K562 (cell line): ENCODE measurements at regions not wholly inside any gene's neighbourhood (a gene's known extent, or its start where the extent isn't known, plus 50 kb on each side); places are given as distances from the start of the nearest gene placed in this dataset.

Source experiments
- EGR1 ChIP-seq: fragments of 450-650 bp; conservative IDR thresholded peaks from 2 replicates; pipeline ENCODE4 v1.6.1; 2017; ENCODE audit warnings: mild to moderate bottlenecking
- ELF2 ChIP-seq: fragments of 250-450 bp; sonication (Bioruptor Pico); IDR thresholded peaks from 2 replicates; pipeline ENCODE4 v1.5.0; 2021; ENCODE audit warnings: mild to moderate bottlenecking
- ERF ChIP-seq: fragments of 450-650 bp; formaldehyde crosslinking; IDR thresholded peaks from 2 replicates; pipeline ENCODE4 v1.4.0; 2020; ENCODE audit warnings: mild to moderate bottlenecking, mixed read lengths
- FOXA3 ChIP-seq, 2 experiments: fragments of 450-650 bp in 1 of 2; sonication (generic) in 1 of 2; formaldehyde crosslinking; IDR thresholded peaks in 1 of 2; conservative IDR thresholded peaks in 1 of 2; 2 replicates each; pipeline versions ENCODE4 v1.4.0 to v1.8.0; 2020 to 2022; ENCODE audit warnings: mild to moderate bottlenecking in 2 of 2, missing genetic modification reagents in 1 of 2
- FUS ChIP-seq: fragments of 200-400 bp; formaldehyde crosslinking; optimal IDR thresholded peaks from 2 replicates; pipeline ENCODE3; 2017; ENCODE audit warnings: low read depth, low read length
- GABPA ChIP-seq: fragments of 200-800 bp; sonication (Bioruptor generic); conservative IDR thresholded peaks from 2 replicates; pipeline ENCODE4 v1.6.1; 2016; ENCODE audit warnings: low read depth, missing genetic modification characterization, missing compliant biosample characterization
- GATA2 ChIP-seq: sonication (generic); formaldehyde crosslinking; IDR thresholded peaks from 2 replicates; pipeline ENCODE4 v1.4.0; 2020; ENCODE audit warnings: mild to moderate bottlenecking, missing genetic modification reagents
- HCFC1 ChIP-seq: IDR thresholded peaks from 2 replicates; pipeline ENCODE4 v1.6.1; 2012; ENCODE audit warnings: low read depth, low read length, improper control_type of control experiment
- HDAC8 ChIP-seq: fragments of 450-650 bp; IDR thresholded peaks from 2 replicates; pipeline ENCODE4 v1.6.1; 2016; ENCODE audit warnings: mild to moderate bottlenecking, missing genetic modification characterization, moderate library complexity, missing compliant biosample characterization
- IFI16 ChIP-seq: fragments of 250-450 bp; sonication (Bioruptor Pico); IDR thresholded peaks from 2 replicates; pipeline ENCODE4 v2.1.2; 2022; ENCODE audit warnings: mild to moderate bottlenecking, inconsistent platforms
- KLF1 ChIP-seq: fragments of 450-650 bp; IDR thresholded peaks from 2 replicates; pipeline ENCODE4 v1.6.1; 2016; ENCODE audit warnings: missing genetic modification characterization, missing compliant biosample characterization
- NCOR1 ChIP-seq: fragments of 450-650 bp; IDR thresholded peaks from 2 replicates; pipeline ENCODE4 v1.6.1; 2016; ENCODE audit warnings: mild to moderate bottlenecking, moderate library complexity
- NFE2L1 ChIP-seq: fragments of 450-650 bp; IDR thresholded peaks from 2 replicates; pipeline ENCODE4 v1.6.1; 2016; ENCODE audit warnings: missing genetic modification characterization, low read depth, mild to moderate bottlenecking, missing compliant biosample characterization, moderate library complexity, borderline replicate concordance
- NUFIP1 ChIP-seq: fragments of 450-650 bp; IDR thresholded peaks from 2 replicates; pipeline ENCODE4 v1.6.1; 2018; ENCODE audit not compliant: partially characterized antibody
- PML ChIP-seq: IDR thresholded peaks from 2 replicates; pipeline ENCODE4 v1.6.1; 2012; ENCODE audit warnings: low read length, inconsistent platforms
- POLR2A ChIP-seq: fragments of 450-650 bp; conservative IDR thresholded peaks from 2 replicates; pipeline ENCODE4 v1.6.1; 2016
- POLR2AphosphoS5 ChIP-seq: IDR thresholded peaks from 2 replicates; pipeline ENCODE4 v1.6.1; 2011; ENCODE audit warnings: mild to moderate bottlenecking, low read depth, low read length, moderate library complexity; ENCODE audit not compliant: control insufficient read depth, insufficient read depth
- SETDB1 ChIP-seq: IDR thresholded peaks from one replicate; pipeline ENCODE4 v1.6.1; 2012; ENCODE audit warnings: low read length, control low read depth, inconsistent platforms
- SREBF1 ChIP-seq: fragments of 150-350 bp; IDR thresholded peaks from 2 replicates; pipeline ENCODE4 v1.6.1; 2014; ENCODE audit warnings: antibody characterized with exemption, low read depth, low read length, borderline replicate concordance
- ZNF280A ChIP-seq: fragments of 450-650 bp; IDR thresholded peaks from 2 replicates; pipeline ENCODE4 v1.6.1; 2018; ENCODE audit warnings: mild to moderate bottlenecking, low read depth; ENCODE audit not compliant: partially characterized antibody
- ZNF507 ChIP-seq: conservative IDR thresholded peaks from 2 replicates; pipeline ENCODE4 v1.6.1; 2017; ENCODE audit warnings: missing genetic modification characterization, missing compliant biosample characterization
- ZNF76 ChIP-seq: fragments of 250-450 bp; sonication (Bioruptor Pico); IDR thresholded peaks from 2 replicates; pipeline ENCODE4 v1.4.0; 2020; ENCODE audit warnings: mild to moderate bottlenecking, moderate library complexity, borderline replicate concordance
- ZNF785 ChIP-seq: fragments of 250-450 bp; sonication (Bioruptor Pico); IDR thresholded peaks from 2 replicates; pipeline ENCODE4 v1.4.0; 2020; ENCODE audit warnings: mild to moderate bottlenecking
- TF ChIP-seq, protein P1 (sequence below): sonication (generic); formaldehyde crosslinking; IDR thresholded peaks from 2 replicates; pipeline ENCODE4 v1.8.0; 2023; ENCODE audit warnings: mild to moderate bottlenecking, missing genetic modification reagents
- TF ChIP-seq, protein P2 (sequence below): fragments of 450-650 bp; conservative IDR thresholded peaks from 2 replicates; pipeline ENCODE4 v1.6.1; 2016; ENCODE audit warnings: missing genetic modification characterization, low read depth, mild to moderate bottlenecking, missing compliant biosample characterization, moderate library complexity

GRCh38 chr16:79971237-79971572, 370.7 kb upstream of the MAF start (continued):
- TF ChIP-seq NCOR1 (no peak), ELF2 (CRISPR knock-in tag) (peak; percentile 68; the same call in 1 of the 2 replicates), POLR2AphosphoS5 (no peak), FOXA3 (CRISPR knock-in tag; conservative IDR thresholded peaks at IDR 0.05 in 1 of 2, IDR thresholded peaks at IDR 0.05 in 1 of 2) (no peak), HDAC8 (tag) (no peak), ZNF76 (CRISPR knock-in tag) (no peak), POLR2A (no peak), ERF (CRISPR knock-in tag) (0 out of 2 replicates have a peak, but pooled peaks have one; percentile 20), ZNF785 (0 out of 2 replicates have a peak, but pooled peaks have one; percentile 46), KLF1 (tag) (no peak), NFE2L1 (no peak), GABPA (tag) (0 out of 2 replicates have a peak, but pooled peaks have one; percentile 28), SREBF1 (no peak), FUS (no peak), PML (no peak), GATA2 (CRISPR knock-in tag) (no peak), SETDB1 (no peak), ZNF507 (no peak), HCFC1 (no peak), NUFIP1 (peak; percentile 3), IFI16 (CRISPR knock-in tag) (no peak), ZNF280A (no peak), EGR1 (no peak)
- TF ChIP-seq, protein P1, sequence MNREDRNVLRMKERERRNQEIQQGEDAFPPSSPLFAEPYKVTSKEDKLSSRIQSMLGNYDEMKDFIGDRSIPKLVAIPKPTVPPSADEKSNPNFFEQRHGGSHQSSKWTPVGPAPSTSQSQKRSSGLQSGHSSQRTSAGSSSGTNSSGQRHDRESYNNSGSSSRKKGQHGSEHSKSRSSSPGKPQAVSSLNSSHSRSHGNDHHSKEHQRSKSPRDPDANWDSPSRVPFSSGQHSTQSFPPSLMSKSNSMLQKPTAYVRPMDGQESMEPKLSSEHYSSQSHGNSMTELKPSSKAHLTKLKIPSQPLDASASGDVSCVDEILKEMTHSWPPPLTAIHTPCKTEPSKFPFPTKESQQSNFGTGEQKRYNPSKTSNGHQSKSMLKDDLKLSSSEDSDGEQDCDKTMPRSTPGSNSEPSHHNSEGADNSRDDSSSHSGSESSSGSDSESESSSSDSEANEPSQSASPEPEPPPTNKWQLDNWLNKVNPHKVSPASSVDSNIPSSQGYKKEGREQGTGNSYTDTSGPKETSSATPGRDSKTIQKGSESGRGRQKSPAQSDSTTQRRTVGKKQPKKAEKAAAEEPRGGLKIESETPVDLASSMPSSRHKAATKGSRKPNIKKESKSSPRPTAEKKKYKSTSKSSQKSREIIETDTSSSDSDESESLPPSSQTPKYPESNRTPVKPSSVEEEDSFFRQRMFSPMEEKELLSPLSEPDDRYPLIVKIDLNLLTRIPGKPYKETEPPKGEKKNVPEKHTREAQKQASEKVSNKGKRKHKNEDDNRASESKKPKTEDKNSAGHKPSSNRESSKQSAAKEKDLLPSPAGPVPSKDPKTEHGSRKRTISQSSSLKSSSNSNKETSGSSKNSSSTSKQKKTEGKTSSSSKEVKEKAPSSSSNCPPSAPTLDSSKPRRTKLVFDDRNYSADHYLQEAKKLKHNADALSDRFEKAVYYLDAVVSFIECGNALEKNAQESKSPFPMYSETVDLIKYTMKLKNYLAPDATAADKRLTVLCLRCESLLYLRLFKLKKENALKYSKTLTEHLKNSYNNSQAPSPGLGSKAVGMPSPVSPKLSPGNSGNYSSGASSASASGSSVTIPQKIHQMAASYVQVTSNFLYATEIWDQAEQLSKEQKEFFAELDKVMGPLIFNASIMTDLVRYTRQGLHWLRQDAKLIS (CRISPR knock-in tag): no peak
- TF ChIP-seq, protein P2, sequence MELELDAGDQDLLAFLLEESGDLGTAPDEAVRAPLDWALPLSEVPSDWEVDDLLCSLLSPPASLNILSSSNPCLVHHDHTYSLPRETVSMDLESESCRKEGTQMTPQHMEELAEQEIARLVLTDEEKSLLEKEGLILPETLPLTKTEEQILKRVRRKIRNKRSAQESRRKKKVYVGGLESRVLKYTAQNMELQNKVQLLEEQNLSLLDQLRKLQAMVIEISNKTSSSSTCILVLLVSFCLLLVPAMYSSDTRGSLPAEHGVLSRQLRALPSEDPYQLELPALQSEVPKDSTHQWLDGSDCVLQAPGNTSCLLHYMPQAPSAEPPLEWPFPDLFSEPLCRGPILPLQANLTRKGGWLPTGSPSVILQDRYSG (tag): peak; percentile 24; the same call in 1 of the 2 replicates
